Upper lobe of right lung (tissue), 1 donor: ENCODE measurements at regions not wholly inside any gene's neighbourhood (a gene's known extent, or its start where the extent isn't known, plus 50 kb on each side); places are given as distances from the start of the nearest gene placed in this dataset.

Source experiments
- ATAC-seq: fragments of 200-7000 bp; cut with Tn5 transposase; one replicate; pipeline ENCODE4 v1.9.1; 2020; ENCODE audit warnings: mild to moderate bottlenecking, moderate library complexity
- DNase-seq: peaks from one replicate; pipeline ENCODE4 v3.0.0-alpha.2; 2020
- H3K27ac ChIP-seq: fragments of 200-600 bp; one replicate; pipeline ENCODE4 v1.8.0; 2022
- H3K27me3 ChIP-seq: fragments of 200-600 bp; one replicate; pipeline ENCODE4 v1.8.0; 2022; ENCODE audit warnings: mild to moderate bottlenecking
- H3K36me3 ChIP-seq: fragments of 200-600 bp; one replicate; pipeline ENCODE4 v1.8.0; 2022
- H3K4me1 ChIP-seq: fragments of 200-600 bp; one replicate; pipeline ENCODE4 v1.8.0; 2022
- H3K4me3 ChIP-seq: fragments of 200-600 bp; one replicate; pipeline ENCODE4 v1.8.0; 2022; ENCODE audit warnings: mild to moderate bottlenecking
- H3K9me3 ChIP-seq: fragments of 200-600 bp; one replicate; pipeline ENCODE4 v1.8.0; 2022
- CTCF ChIP-seq: fragments of 200-600 bp; IDR thresholded peaks from one replicate; pipeline ENCODE4 v1.8.0; 2022; ENCODE audit warnings: antibody characterized with exemption
- intact Hi-C: fragments of 100-400 bp; cut with DNase I; formaldehyde crosslinking; loops from one replicate; pipeline ENCODE4 v1.11.0; 2022
- donor health status: DM: no; HTN: yes; CAD: no; lungs with severe emphysema.

- Histone ChIP-seq H3K27me3 (no peaks in the 10 kb centered on the region), H3K36me3 (no peaks in the 10 kb centered on the region), H3K4me3 (no peak overlapping the region), H3K4me1 (no peaks in the 10 kb centered on the region), H3K9me3 (no peaks in the 10 kb centered on the region), H3K27ac (no peak overlapping the region)
- DNase-seq = no peak
- intact Hi-C loops = no loop called here
- TF ChIP-seq CTCF = no peak
- ATAC-seq = no peak
These were observed 1320.6 kb downstream of the LRFN5 start for GRCh38 chr14:42927313-42927712.

GRCh38 chr14:42921901-42922300 lies 1315.2 kb downstream of the LRFN5 start:
- no peak for DNase-seq
- no peak for TF ChIP-seq CTCF
- intact Hi-C loops = no loop called here
- ATAC-seq = no peak
- no peaks in the 10 kb centered on the region for H3K4me1 ChIP-seq
- no peaks in the 10 kb centered on the region for H3K27me3 ChIP-seq
- H3K36me3 ChIP-seq = no peaks in the 10 kb centered on the region
- H3K4me3 ChIP-seq = no peak overlapping the region
- no peak overlapping the region for H3K27ac ChIP-seq
- H3K9me3 ChIP-seq = no peaks in the 10 kb centered on the region

- intact Hi-C loops = no loop called here
- Histone ChIP-seq H3K4me1 (no peaks in the 10 kb centered on the region), H3K4me3 (no peak overlapping the region), H3K36me3 (no peaks in the 10 kb centered on the region), H3K27me3 (no peaks in the 10 kb centered on the region), H3K27ac (no peak overlapping the region), H3K9me3 (no peaks in the 10 kb centered on the region)
- no peak for DNase-seq
- no peak for TF ChIP-seq CTCF
- ATAC-seq = no peak
These were observed 1311.9 kb downstream of the LRFN5 start for GRCh38 chr14:42918615-42919014.

GRCh38 chr14:42911642-42912041 lies 1305.0 kb downstream of the LRFN5 start:
- TF ChIP-seq CTCF = no peak
- intact Hi-C loops = no loop called here
- H3K36me3 ChIP-seq = no peaks in the 10 kb centered on the region
- DNase-seq (no peak), ATAC-seq (no peak)
- H3K27me3 ChIP-seq = no peaks in the 10 kb centered on the region
- no peaks in the 10 kb centered on the region for H3K4me1 ChIP-seq
- no peaks in the 10 kb centered on the region for H3K9me3 ChIP-seq
- no peak overlapping the region for H3K4me3 ChIP-seq
- no peak overlapping the region for H3K27ac ChIP-seq

- no peak overlapping the region for H3K4me3 ChIP-seq
- H3K27ac ChIP-seq = no peak overlapping the region
- ATAC-seq = no peak
- H3K4me1 ChIP-seq = no peaks in the 10 kb centered on the region
- H3K9me3 ChIP-seq = no peaks in the 10 kb centered on the region
- H3K36me3 ChIP-seq = no peaks in the 10 kb centered on the region
- DNase-seq = no peak
- H3K27me3 ChIP-seq = no peaks in the 10 kb centered on the region
- no peak for TF ChIP-seq CTCF
- intact Hi-C loops = no loop called here
These were observed 1303.0 kb downstream of the LRFN5 start for GRCh38 chr14:42909659-42910058.

- ATAC-seq (no peak), DNase-seq (no peak)
- H3K9me3 ChIP-seq = no peaks in the 10 kb centered on the region
- intact Hi-C loops = no loop called here
- H3K4me3 ChIP-seq = no peak overlapping the region
- H3K36me3 ChIP-seq = no peaks in the 10 kb centered on the region
- no peak for TF ChIP-seq CTCF
- H3K4me1 ChIP-seq = no peaks in the 10 kb centered on the region
- H3K27me3 ChIP-seq = no peaks in the 10 kb centered on the region
- no peak overlapping the region for H3K27ac ChIP-seq
These were observed 1286.5 kb downstream of the LRFN5 start for GRCh38 chr14:42893183-42893582.
